ENCODE measurements at regions not wholly inside any gene's neighbourhood (a gene's known extent, or its start where the extent isn't known, plus 50 kb on each side); places are given as distances from the start of the nearest gene placed in this dataset.
"Not testable (repeated sequence)": the region's sequence is repeated elsewhere in the genome, so short reads cannot be mapped to it uniquely, and the experiment has no call there.

DNA sequence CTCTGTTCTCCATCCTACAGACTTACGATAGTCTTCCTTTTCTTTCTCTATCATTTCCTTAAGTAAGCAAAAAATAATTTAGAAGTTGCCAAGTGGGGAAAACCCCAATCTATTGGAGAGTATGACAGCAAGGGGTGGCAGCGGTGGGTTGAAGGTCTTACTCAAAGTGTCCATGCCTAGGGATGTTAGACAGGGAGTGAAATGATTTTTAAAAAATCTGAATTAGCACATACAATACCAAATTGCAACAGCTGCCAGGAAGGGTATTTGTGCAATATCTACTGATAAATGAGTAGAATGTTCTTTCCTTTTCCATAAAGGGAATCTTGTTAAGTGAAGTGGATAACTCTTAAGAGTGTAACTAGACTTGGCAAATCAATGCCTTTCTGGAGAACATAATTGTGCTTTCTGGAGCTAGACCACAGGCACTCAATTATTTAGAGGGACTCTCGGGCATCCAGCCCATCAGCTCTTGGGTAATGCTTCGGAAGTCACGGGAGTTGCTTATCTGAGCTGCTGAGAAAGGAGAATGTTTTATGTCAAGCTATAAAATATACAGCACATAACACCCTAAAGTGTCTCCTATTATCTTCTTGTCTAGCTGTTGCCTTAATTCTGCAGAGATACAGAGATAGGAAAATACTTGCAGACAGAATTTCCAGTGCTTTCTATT lies 151.5 kb downstream of the KCNJ2 start:
- DNase-seq (ENCODE audit: low read depth in 3 of 3, low spot score in 2 of 3), result no peak

- DNase-seq (ENCODE audit: low read depth in 3 of 3, low spot score in 2 of 3), result no peak
These were observed 152.0 kb downstream of the KCNJ2 start for GRCh38 chr17:70321352-70321751.

DNA sequence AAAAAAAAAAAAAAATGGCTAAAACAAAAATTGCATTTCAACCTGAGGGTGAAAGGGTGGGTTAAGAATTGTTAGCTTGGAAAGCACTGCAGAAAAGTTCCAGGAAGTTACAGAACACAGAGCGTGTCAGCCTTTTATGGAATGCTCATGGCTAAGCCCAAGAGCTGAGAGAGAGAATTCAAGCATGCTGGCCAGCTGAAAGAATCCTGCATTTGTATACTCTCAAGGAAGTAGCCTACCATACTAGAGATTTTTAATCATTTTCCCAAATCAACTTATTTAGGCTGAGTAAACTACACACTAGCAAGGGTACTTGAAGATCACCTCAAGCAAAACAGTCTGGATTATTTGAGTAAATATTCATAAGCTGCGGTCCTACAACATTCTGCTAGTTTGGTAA lies 153.9 kb downstream of the KCNJ2 start:
- no peak for DNase-seq (ENCODE audit: low read depth in 3 of 3, low spot score in 2 of 3)

GRCh38 chr17:70324031-70324430 lies 154.7 kb downstream of the KCNJ2 start:
- no peak for DNase-seq (ENCODE audit: low read depth in 3 of 3, low spot score in 2 of 3)

GRCh38 chr17:70327279-70327678 lies 157.9 kb downstream of the KCNJ2 start:
- DNase-seq (ENCODE audit: low read depth in 3 of 3, low spot score in 2 of 3), result no peak

DNA sequence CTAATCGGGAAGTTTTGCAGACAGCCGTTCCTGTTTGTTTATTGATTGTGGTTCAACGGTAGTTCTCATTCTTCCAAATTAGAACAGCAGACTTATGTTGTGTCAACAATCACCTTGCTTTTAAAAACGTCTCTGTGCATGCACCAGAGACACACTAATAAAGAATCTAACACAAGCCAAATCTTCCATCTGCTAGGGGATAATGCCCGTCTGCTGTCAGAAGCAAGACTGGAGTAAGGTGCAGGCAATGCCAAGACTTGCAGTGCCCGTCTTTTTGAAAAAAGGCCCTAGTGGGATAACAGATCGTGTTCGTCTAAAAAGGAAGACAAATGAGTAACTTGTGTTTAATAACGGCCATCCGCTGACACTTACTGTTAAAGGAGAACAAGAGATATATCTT lies 158.4 kb downstream of the KCNJ2 start:
- no peak for DNase-seq (ENCODE audit: low read depth in 3 of 3, low spot score in 2 of 3)

DNA sequence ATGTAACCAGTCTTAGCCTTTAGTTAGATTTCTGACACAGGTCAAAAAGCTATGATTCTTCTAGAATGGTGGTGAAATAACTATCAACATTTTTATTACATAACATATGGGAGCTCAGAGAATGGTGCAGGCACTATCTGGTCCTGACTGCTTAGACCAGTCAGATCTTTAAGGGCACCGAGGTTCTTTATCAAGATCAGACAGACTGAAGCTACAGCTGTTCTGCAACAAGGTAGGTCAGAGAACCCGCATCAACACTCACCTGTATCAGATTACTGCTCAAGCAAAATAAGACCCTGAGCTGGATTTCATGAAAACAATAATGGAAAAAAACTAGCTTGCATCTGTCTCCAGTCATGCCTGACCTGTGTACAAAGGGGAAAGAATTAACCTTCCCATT lies 160.4 kb downstream of the KCNJ2 start:
- DNase-seq (ENCODE audit: low read depth in 3 of 3, low spot score in 2 of 3), result no peak

GRCh38 chr17:70331066-70331465 lies 161.7 kb downstream of the KCNJ2 start:
- not testable (repeated sequence) for DNase-seq (ENCODE audit: low read depth in 3 of 3, low spot score in 2 of 3)

GRCh38 chr17:70332356-70333210 lies 163.3 kb downstream of the KCNJ2 start:
- DNase-seq (ENCODE audit: low read depth in 3 of 3, low spot score in 2 of 3), result no peak

GRCh38 chr17:70336411-70336810 lies 167.1 kb downstream of the KCNJ2 start:
- no peak for DNase-seq (ENCODE audit: low read depth in 3 of 3, low spot score in 2 of 3)

DNA sequence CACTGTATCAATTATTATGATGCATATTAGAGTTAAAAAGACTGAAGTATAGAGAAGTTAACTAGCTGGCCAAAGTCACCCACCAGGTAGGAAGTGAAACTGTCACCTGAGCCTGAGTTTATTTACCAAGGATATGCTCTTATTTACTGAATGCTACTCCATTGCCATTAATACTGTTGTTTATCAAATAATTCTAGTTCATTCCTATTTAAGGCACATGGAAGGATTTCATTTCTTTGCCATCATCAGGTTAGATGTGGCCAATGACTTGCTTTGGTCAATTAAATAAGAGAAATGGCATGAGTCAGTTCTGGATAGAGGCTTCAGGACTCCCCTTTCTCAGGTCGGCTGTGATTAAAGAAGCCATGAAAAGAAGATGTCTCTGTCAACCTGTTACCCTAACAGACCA lies 169.6 kb downstream of the KCNJ2 start:
- DNase-seq (ENCODE audit: low read depth in 3 of 3, low spot score in 2 of 3), result no peak

DNA sequence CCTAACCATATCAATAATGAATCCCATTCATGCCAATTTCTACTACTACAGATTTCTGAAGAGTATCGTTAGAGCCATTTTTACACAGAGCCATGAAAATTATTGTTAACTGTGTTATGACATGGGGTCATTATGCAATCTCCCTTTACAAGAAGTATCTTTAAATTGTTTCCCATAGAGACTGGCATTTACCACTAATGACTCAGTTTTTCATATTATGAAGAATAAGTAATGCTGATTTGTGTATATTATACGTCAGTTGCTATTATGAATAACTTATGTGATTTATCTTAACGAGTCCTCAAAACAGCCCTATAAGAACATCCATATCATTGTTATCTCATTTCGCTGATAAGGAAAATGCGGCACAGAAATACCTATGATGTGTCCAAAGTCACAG lies 173.8 kb downstream of the KCNJ2 start:
- DNase-seq (ENCODE audit: low read depth in 3 of 3, low spot score in 2 of 3), result no peak

DNA sequence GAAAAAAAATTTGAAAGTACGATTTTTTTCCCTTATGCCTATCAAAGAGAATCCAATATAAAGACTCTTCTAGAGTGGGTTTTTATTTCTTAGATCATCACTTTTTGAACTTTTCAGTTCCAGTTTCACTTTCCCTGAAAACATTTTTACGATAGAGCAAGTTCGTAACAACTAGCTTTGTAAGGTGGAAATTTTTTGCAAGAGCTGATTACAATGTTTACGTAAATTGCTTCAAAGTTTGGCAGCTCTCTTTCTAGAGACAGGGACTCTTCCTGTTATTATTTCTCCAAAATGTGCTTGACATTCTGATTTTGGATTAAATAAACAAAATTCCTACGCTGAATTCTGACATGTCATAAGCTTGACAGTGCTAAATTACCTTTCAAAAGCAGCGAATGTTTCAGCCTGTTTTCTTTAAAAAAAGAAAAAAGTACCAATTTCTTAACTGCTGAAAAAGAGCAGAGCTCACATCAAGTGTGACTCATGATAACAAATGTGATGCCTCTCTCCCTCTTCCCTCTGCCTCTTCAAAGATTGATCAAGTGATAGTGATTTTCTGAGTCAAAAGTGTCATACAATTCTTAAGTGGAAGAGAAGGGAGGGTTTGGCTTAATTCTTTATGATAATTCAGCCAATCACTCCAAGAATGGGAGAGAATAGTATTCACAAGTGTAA lies 175.2 kb downstream of the KCNJ2 start:
- DNase-seq (ENCODE audit: low read depth in 3 of 3, low spot score in 2 of 3), result no peak

DNA sequence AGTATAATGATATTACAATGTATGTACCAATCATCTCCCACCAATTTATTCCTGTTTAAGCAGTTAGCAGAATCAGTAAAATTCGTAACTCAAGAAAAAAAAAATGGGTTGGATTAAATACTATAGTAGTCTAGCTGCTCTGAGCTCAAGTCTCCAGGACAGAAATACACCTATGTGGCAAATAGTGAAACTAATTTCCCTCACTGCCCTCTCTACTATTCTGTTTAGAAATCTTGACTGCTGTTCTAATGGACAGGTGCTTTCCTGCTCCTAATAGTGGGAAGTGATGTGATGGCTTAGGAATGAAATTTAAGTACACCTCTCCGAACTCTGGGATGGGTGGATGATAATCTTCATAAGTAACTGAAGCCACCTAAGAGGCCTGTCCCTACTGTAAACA lies 175.7 kb downstream of the KCNJ2 start:
- DNase-seq (ENCODE audit: low read depth in 3 of 3, low spot score in 2 of 3), result no peak

- DNase-seq (ENCODE audit: low read depth in 3 of 3, low spot score in 2 of 3), result no peak
These were observed 183.5 kb downstream of the KCNJ2 start for GRCh38 chr17:70352834-70353233.

GRCh38 chr17:70353408-70354092 lies 184.2 kb downstream of the KCNJ2 start:
- no peak for DNase-seq (ENCODE audit: low read depth in 3 of 3, low spot score in 2 of 3)

- DNase-seq (ENCODE audit: low read depth in 3 of 3, low spot score in 2 of 3), result no peak
These were observed 185.9 kb downstream of the KCNJ2 start for GRCh38 chr17:70355185-70355584.

DNA sequence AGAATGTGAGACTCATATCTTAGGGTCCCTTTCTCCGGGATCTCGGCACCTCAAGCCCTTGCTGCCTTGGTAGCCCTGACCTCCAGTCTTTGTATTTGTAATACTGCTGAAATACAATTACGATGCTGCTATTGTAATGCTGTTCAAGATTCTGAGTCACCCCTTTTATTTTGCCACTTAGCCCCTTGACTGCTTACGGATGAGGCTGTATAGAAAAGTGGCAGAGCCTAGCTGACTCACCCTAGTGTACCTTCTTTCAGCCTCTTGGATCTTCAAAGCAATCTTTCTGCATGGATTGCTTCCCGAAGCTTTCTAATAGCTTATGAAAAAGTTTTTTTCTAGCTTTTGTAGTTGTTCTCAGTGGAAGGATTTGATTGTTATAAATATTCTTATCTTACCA lies 187.9 kb downstream of the KCNJ2 start:
- no peak for DNase-seq (ENCODE audit: low read depth in 3 of 3, low spot score in 2 of 3)

DNA sequence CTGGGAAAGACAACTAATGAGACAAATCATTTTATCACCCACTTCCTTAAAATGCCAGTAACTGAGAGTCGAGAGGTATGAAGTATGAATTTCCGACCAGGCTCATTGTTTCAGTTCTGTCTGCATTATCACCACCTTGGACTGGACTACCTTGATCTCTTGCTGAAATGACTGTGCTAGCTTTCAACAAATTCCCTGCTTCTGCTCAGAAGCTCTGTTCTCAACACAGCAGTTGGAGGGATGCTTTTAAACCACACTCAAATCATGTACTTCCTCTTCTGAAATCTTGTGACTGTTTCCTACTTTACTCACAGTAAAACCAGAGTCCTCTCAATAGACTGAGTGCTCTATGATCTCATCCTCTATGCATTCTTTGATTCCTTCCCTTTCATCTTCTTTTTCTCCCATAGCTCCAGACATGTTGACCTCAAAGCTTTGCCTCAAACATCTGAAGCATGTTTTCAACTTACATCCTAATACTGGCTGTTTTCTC lies 195.8 kb downstream of the KCNJ2 start:
- no peak for DNase-seq (ENCODE audit: low read depth in 3 of 3, low spot score in 2 of 3)

DNA sequence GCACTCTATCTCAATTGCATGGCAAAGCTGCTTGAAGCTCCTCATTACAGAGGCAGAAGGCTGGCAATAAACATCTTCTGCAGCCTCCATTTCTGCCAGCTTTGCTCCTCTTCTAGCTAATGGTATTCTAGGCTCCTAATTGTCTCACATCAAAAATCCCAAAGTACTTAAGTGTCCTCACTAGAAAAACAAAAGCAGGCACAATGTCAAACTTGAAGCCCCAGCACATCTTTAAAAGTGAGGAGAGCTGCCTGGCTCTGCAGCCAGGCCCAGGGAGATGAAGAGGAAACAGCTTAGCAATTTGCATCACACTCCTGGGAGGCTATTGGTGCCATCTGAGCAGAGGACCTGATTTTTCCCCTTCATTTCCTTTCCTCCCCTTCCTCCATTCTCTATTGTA lies 197.1 kb downstream of the KCNJ2 start:
- no peak for DNase-seq (ENCODE audit: low read depth in 3 of 3, low spot score in 2 of 3)

GRCh38 chr17:70368011-70368410 lies 198.7 kb downstream of the KCNJ2 start:
- no peak for DNase-seq (ENCODE audit: low read depth in 3 of 3, low spot score in 2 of 3)
